ENCODE measurements at regions not wholly inside any gene's neighbourhood (a gene's known extent, or its start where the extent isn't known, plus 50 kb on each side); places are given as distances from the start of the nearest gene placed in this dataset.

DNA sequence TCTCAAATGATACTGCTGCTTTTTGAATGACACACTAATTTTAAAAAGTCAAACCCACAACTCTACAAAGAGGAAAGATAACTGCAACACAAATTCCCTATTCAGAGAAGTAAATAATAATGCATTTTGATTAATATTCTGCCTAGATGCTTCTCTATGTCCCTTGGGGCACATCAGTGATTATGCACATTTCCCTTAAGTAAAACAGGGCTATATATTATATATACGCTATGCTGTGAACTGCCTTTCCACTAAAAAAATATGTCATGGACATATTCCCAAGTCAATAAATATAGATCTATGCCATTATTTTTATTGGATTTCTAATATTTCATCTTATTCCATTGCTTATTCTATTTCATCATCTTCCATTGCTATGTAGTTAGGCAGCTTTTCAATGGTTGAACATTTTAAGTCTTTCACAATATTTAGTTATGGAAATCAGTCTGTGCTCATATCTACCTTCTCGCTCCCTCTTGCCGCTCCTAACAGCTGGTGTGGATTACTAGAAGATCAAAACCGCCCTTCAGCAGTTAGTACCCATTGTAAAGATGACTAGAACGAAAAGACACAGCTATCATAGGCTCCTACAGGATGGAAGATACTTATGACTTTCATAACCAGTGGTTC is 468.2 kb upstream of the GOT2 start:
- TF ChIP-seq YY1 (IDR thresholded peaks at IDR 0.05; ENCODE audit: low read depth) = no peak
- TF ChIP-seq JUND (IDR thresholded peaks at IDR 0.05) = no peak
- no peak for TF ChIP-seq FOXJ3 (CRISPR knock-in tag; IDR thresholded peaks at IDR 0.05)
- TF ChIP-seq MXI1 (IDR thresholded peaks at IDR 0.05; ENCODE audit: low read depth, low read length) = no peak
- TF ChIP-seq, protein P1, sequence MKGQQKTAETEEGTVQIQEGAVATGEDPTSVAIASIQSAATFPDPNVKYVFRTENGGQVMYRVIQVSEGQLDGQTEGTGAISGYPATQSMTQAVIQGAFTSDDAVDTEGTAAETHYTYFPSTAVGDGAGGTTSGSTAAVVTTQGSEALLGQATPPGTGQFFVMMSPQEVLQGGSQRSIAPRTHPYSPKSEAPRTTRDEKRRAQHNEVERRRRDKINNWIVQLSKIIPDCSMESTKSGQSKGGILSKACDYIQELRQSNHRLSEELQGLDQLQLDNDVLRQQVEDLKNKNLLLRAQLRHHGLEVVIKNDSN (IDR thresholded peaks at IDR 0.05; ENCODE audit: borderline replicate concordance, low read depth) = no peak
- no peak for TF ChIP-seq GABPA (IDR thresholded peaks at IDR 0.05; ENCODE audit: low read depth)
- no peak for TF ChIP-seq SIN3A (IDR thresholded peaks at IDR 0.05; ENCODE audit: borderline replicate concordance, low read depth, low read length)
- TF ChIP-seq, protein P2, sequence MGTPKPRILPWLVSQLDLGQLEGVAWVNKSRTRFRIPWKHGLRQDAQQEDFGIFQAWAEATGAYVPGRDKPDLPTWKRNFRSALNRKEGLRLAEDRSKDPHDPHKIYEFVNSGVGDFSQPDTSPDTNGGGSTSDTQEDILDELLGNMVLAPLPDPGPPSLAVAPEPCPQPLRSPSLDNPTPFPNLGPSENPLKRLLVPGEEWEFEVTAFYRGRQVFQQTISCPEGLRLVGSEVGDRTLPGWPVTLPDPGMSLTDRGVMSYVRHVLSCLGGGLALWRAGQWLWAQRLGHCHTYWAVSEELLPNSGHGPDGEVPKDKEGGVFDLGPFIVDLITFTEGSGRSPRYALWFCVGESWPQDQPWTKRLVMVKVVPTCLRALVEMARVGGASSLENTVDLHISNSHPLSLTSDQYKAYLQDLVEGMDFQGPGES (IDR thresholded peaks at IDR 0.05; ENCODE audit: low read depth, low read length) = no peak
- TF ChIP-seq NRF1 (IDR thresholded peaks at IDR 0.05; ENCODE audit: low read depth, low read length) = no peak
- TF ChIP-seq, protein P3, sequence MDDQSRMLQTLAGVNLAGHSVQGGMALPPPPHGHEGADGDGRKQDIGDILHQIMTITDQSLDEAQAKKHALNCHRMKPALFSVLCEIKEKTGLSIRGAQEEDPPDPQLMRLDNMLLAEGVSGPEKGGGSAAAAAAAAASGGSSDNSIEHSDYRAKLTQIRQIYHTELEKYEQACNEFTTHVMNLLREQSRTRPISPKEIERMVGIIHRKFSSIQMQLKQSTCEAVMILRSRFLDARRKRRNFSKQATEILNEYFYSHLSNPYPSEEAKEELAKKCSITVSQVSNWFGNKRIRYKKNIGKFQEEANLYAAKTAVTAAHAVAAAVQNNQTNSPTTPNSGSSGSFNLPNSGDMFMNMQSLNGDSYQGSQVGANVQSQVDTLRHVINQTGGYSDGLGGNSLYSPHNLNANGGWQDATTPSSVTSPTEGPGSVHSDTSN (IDR thresholded peaks at IDR 0.05) = no peak
- TF ChIP-seq, protein P4, sequence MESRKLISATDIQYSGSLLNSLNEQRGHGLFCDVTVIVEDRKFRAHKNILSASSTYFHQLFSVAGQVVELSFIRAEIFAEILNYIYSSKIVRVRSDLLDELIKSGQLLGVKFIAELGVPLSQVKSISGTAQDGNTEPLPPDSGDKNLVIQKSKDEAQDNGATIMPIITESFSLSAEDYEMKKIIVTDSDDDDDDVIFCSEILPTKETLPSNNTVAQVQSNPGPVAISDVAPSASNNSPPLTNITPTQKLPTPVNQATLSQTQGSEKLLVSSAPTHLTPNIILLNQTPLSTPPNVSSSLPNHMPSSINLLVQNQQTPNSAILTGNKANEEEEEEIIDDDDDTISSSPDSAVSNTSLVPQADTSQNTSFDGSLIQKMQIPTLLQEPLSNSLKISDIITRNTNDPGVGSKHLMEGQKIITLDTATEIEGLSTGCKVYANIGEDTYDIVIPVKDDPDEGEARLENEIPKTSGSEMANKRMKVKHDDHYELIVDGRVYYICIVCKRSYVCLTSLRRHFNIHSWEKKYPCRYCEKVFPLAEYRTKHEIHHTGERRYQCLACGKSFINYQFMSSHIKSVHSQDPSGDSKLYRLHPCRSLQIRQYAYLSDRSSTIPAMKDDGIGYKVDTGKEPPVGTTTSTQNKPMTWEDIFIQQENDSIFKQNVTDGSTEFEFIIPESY (IDR thresholded peaks at IDR 0.05; ENCODE audit: borderline replicate concordance, low read depth) = no peak
- TF ChIP-seq EP300 (IDR thresholded peaks at IDR 0.05; ENCODE audit: borderline replicate concordance in 1 of 2, low read depth in 1 of 2, low read length in 1 of 2) = no peak
- Histone ChIP-seq H3K9me3 (no peaks in the 10 kb centered on the region), H3K27ac (ENCODE audit: low read depth in 2 of 2, low read length in 1 of 2) (no peak overlapping the region), H2AFZ (ENCODE audit: low read depth) (no peak overlapping the region), H3K4me3 (ENCODE audit: low read depth in 2 of 2, low read length in 1 of 2) (no peak overlapping the region), H3F3A (replicated peaks; ENCODE audit: insufficient read depth) (no peaks in the 10 kb centered on the region), H4K20me1 (ENCODE audit: insufficient read depth) (no peaks in the 10 kb centered on the region), H3K36me3 (replicated peaks in 1 of 2; ENCODE audit: control insufficient read depth in 1 of 2, insufficient read depth in 2 of 2, low read length in 1 of 2) (no peaks in the 10 kb centered on the region), H3K4me2 (no peak overlapping the region), H3K79me2 (ENCODE audit: insufficient read depth) (no peaks in the 10 kb centered on the region), H3K4me1 (ENCODE audit: control insufficient read depth in 1 of 2, insufficient read depth in 2 of 2, low read depth in 1 of 2, low read length in 1 of 2) (no peaks in the 10 kb centered on the region), H3K9me2 (no peaks in the 10 kb centered on the region), H3K9ac (no peak overlapping the region), H3K27me3 (ENCODE audit: insufficient read depth) (no peaks in the 10 kb centered on the region)
- ChIA-PET CTCF (interaction anchor here (2.2 kb wide), 1 partner anchor 10 kb away, joined by 12 read pairs; no protein-coding TSS in a partner anchor), POLR2A (no interaction called here)
- DNase-seq = no peak
- WGBS (ENCODE audit: low lambda C conversion rate) = 33% methylated on average over 5 of the region's 5 CpGs

DNA sequence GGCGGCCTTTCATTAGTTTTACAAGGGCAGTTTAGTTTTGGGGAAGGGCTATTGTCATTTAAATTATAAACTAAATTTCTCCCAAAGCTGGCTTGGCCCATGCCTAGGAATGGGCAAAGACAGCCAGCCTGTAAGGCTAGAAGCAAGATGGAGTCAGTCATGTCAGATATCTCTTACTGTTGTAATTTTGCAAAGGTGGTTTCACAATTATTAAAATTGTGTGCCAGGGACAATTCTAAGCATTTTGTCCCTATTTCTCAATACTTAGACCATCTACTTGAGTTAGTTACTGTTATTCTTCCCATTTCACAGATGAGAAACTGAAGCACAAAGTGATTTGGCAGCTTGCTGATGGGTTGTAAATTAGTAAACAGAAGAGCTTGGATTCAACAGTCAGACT is 467.7 kb upstream of the GOT2 start:
- H3K4me1 ChIP-seq (ENCODE audit: control insufficient read depth in 1 of 2, insufficient read depth in 2 of 2, low read depth in 1 of 2, low read length in 1 of 2) = no peaks in the 10 kb centered on the region
- no peak overlapping the region for H2AFZ ChIP-seq (ENCODE audit: low read depth)
- no peaks in the 10 kb centered on the region for H3K9me2 ChIP-seq
- H3K4me3 ChIP-seq (ENCODE audit: low read depth in 2 of 2, low read length in 1 of 2) = no peak overlapping the region
- no peak overlapping the region for H3K27ac ChIP-seq (ENCODE audit: low read depth in 2 of 2, low read length in 1 of 2)
- no peaks in the 10 kb centered on the region for H3K27me3 ChIP-seq (ENCODE audit: insufficient read depth)
- H3K4me2 ChIP-seq = no peak overlapping the region
- no peaks in the 10 kb centered on the region for H4K20me1 ChIP-seq (ENCODE audit: insufficient read depth)
- DNase-seq = no peak
- H3K36me3 ChIP-seq (replicated peaks in 1 of 2; ENCODE audit: control insufficient read depth in 1 of 2, insufficient read depth in 2 of 2, low read length in 1 of 2) = no peaks in the 10 kb centered on the region
- H3K79me2 ChIP-seq (ENCODE audit: insufficient read depth) = no peaks in the 10 kb centered on the region
- WGBS (ENCODE audit: low lambda C conversion rate) = 25% methylated on average over 1 of the region's 1 CpG
- H3K9ac ChIP-seq = no peak overlapping the region
- ChIA-PET CTCF (interaction anchor here (2.2 kb wide), 1 partner anchor 10 kb away, joined by 12 read pairs; no protein-coding TSS in a partner anchor), POLR2A (no interaction called here)
- no peaks in the 10 kb centered on the region for H3F3A ChIP-seq (replicated peaks; ENCODE audit: insufficient read depth)
- no peaks in the 10 kb centered on the region for H3K9me3 ChIP-seq
- TF ChIP-seq, protein P5, sequence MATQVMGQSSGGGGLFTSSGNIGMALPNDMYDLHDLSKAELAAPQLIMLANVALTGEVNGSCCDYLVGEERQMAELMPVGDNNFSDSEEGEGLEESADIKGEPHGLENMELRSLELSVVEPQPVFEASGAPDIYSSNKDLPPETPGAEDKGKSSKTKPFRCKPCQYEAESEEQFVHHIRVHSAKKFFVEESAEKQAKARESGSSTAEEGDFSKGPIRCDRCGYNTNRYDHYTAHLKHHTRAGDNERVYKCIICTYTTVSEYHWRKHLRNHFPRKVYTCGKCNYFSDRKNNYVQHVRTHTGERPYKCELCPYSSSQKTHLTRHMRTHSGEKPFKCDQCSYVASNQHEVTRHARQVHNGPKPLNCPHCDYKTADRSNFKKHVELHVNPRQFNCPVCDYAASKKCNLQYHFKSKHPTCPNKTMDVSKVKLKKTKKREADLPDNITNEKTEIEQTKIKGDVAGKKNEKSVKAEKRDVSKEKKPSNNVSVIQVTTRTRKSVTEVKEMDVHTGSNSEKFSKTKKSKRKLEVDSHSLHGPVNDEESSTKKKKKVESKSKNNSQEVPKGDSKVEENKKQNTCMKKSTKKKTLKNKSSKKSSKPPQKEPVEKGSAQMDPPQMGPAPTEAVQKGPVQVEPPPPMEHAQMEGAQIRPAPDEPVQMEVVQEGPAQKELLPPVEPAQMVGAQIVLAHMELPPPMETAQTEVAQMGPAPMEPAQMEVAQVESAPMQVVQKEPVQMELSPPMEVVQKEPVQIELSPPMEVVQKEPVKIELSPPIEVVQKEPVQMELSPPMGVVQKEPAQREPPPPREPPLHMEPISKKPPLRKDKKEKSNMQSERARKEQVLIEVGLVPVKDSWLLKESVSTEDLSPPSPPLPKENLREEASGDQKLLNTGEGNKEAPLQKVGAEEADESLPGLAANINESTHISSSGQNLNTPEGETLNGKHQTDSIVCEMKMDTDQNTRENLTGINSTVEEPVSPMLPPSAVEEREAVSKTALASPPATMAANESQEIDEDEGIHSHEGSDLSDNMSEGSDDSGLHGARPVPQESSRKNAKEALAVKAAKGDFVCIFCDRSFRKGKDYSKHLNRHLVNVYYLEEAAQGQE (IDR thresholded peaks at IDR 0.05; ENCODE audit: low read depth, low read length) = no peak
- TF ChIP-seq SIN3A (IDR thresholded peaks at IDR 0.05; ENCODE audit: borderline replicate concordance, low read depth, low read length) = no peak
- no peak for TF ChIP-seq TAF1 (IDR thresholded peaks at IDR 0.05; ENCODE audit: borderline replicate concordance, low read depth, low read length)

Measured in SK-N-SH (cell line).